Uterus (tissue), 2 donors: ENCODE measurements at regions not wholly inside any gene's neighbourhood (a gene's known extent, or its start where the extent isn't known, plus 50 kb on each side); places are given as distances from the start of the nearest gene placed in this dataset.

Source experiments
- CTCF ChIP-seq, 4 experiments: fragments of 200-600 bp in 2 of 4; fragments of 450-650 bp in 2 of 4; sonication (generic) in 2 of 4; IDR thresholded peaks; one replicate each; pipeline ENCODE4 v1.5.1; 2016 to 2019; ENCODE audit warnings: antibody characterized with exemption in 4 of 4, mild to moderate bottlenecking in 2 of 4, moderate library complexity in 1 of 4
- POLR2A ChIP-seq, 2 donors: fragments of 450-650 bp; IDR thresholded peaks; one replicate each; pipeline ENCODE4 v1.6.1; 2016; ENCODE audit warnings: antibody characterized with exemption in 2 of 2, mild to moderate bottlenecking in 1 of 2, moderate library complexity in 1 of 2

- TF ChIP-seq CTCF (IDR thresholded peaks at IDR 0.05) (no peak), POLR2A (IDR thresholded peaks at IDR 0.05) (no peak)
These were observed 498.1 kb downstream of the TBC1D22A start for GRCh38 chr22:47260551-47260950.
